ENCODE measurements at regions not wholly inside any gene's neighbourhood (a gene's known extent, or its start where the extent isn't known, plus 50 kb on each side); places are given as distances from the start of the nearest gene placed in this dataset.
"Not testable (repeated sequence)": the region's sequence is repeated elsewhere in the genome, so short reads cannot be mapped to it uniquely, and the experiment has no call there.

DNA sequence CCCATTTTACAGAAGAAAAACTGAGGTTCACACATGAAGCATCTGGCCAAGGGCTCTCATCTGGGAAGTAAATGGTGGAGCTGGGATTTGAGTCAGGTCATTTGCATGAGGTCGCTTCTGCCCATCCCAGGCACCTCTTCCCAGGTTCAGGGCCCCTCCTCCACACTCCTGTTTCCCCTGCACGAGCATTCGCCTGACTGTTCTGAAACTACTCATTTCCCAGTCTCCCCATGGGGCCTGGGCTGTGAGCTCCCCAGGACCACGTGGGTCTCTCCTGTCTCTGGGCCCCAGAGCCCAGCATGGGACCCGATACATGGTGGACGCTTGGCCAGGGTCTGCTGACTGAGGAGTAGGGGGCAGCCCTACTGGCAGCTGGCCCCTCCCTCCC is 360.8 kb downstream of the MATN1 start:
- peaks cover 0 to 3% (median 0%) of the 10 kb centered on the region in 4 donors for H3K27me3 ChIP-seq (ENCODE audit: control insufficient read depth in 4 of 4, insufficient read depth in 4 of 4, low read length in 3 of 4)
- no peak for DNase-seq (ENCODE audit: low spot score)
- 72% methylated on average over 6 of the region's 6 CpGs for WGBS

DNA sequence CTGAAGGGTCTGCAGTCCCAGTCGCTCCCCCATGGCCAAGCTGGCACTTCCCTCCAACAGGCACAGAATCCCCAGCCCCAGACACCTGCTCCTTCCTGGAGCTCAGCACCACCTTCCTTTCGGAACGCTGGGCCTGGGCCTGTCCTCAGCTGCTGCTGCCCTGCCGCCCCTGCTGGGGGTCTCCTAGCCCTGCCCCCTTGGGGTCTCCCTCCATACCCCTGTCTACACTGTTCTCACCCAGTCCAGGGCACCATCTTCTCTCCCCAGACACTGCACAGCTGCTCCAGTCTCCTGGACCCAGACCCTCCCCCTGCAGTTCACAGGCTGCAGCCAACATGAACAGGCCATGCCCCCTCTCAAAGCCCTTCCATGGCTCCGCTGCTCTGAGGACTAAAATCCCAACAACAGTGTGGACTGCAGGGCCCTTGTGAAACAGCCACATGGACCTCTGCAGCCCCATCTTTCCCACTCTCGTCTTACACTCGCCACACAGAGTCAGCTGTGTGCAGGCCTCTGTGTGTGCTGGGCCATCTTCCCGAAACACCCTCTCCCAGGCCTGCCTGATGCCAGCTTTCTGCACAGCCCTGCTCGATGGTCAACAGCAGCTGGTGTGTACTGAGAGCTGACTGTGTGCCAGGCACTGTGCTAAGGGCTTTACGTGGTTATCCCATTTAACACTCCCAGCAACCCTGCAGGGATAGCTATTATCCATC is 361.3 kb downstream of the MATN1 start:
- H3K4me1 ChIP-seq (ENCODE audit: control insufficient read depth in 4 of 4, insufficient read depth in 4 of 4, low read length in 3 of 4); H3K36me3 ChIP-seq (ENCODE audit: control insufficient read depth in 4 of 4, insufficient read depth in 3 of 4, low read depth in 1 of 4, low read length in 3 of 4); H3K9ac ChIP-seq (ENCODE audit: low read depth in 1 of 2, low read length in 2 of 2); H3K4me3 ChIP-seq (ENCODE audit: low read depth in 1 of 3, low read length in 3 of 3); DNase-seq (ENCODE audit: low spot score); H3K27me3 ChIP-seq (ENCODE audit: control insufficient read depth in 4 of 4, insufficient read depth in 4 of 4, low read length in 3 of 4); H3K9me3 ChIP-seq (ENCODE audit: control insufficient read depth in 4 of 4, low read length in 3 of 4); H3K27ac ChIP-seq (ENCODE audit: low read depth in 1 of 2, low read length in 2 of 2): not testable (repeated sequence)
- WGBS: 80% methylated on average over 10 of the region's 10 CpGs

More for the DNA sequence above, 360.8 kb downstream of the MATN1 start:
- Histone ChIP-seq H3K4me3 (ENCODE audit: low read depth in 1 of 3, low read length in 3 of 3) (no peak overlapping the region), H3K4me1 (ENCODE audit: control insufficient read depth in 4 of 4, insufficient read depth in 4 of 4, low read length in 3 of 4) (no peaks in the 10 kb centered on the region), H3K27ac (ENCODE audit: low read depth in 1 of 2, low read length in 2 of 2) (no peak overlapping the region), H3K9ac (ENCODE audit: low read depth in 1 of 2, low read length in 2 of 2) (no peak overlapping the region), H3K36me3 (ENCODE audit: control insufficient read depth in 4 of 4, insufficient read depth in 3 of 4, low read depth in 1 of 4, low read length in 3 of 4) (no peaks in the 10 kb centered on the region), H3K9me3 (ENCODE audit: control insufficient read depth in 4 of 4, low read length in 3 of 4) (no peaks in the 10 kb centered on the region)
- TF ChIP-seq, protein P1, sequence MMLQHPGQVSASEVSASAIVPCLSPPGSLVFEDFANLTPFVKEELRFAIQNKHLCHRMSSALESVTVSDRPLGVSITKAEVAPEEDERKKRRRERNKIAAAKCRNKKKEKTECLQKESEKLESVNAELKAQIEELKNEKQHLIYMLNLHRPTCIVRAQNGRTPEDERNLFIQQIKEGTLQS (IDR thresholded peaks at IDR 0.05): no peak
- TF ChIP-seq SP1 (IDR thresholded peaks at IDR 0.05): no peak
- TF ChIP-seq HNF4G (IDR thresholded peaks at IDR 0.05): no peak
- no peak for TF ChIP-seq FOXA1 (IDR thresholded peaks at IDR 0.05)
- TF ChIP-seq NR2F2 (IDR thresholded peaks at IDR 0.05): no peak
- no peak for TF ChIP-seq GABPA (IDR thresholded peaks at IDR 0.05 in 1 of 2, conservative IDR thresholded peaks at IDR 0.05 in 1 of 2)
- TF ChIP-seq, protein P2, sequence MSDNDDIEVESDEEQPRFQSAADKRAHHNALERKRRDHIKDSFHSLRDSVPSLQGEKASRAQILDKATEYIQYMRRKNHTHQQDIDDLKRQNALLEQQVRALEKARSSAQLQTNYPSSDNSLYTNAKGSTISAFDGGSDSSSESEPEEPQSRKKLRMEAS (IDR thresholded peaks at IDR 0.05): no peak
- TF ChIP-seq RAD21 (IDR thresholded peaks at IDR 0.05): no peak
- no peak for TF ChIP-seq HNF4A (conservative IDR thresholded peaks at IDR 0.05)
- TF ChIP-seq, protein P3, sequence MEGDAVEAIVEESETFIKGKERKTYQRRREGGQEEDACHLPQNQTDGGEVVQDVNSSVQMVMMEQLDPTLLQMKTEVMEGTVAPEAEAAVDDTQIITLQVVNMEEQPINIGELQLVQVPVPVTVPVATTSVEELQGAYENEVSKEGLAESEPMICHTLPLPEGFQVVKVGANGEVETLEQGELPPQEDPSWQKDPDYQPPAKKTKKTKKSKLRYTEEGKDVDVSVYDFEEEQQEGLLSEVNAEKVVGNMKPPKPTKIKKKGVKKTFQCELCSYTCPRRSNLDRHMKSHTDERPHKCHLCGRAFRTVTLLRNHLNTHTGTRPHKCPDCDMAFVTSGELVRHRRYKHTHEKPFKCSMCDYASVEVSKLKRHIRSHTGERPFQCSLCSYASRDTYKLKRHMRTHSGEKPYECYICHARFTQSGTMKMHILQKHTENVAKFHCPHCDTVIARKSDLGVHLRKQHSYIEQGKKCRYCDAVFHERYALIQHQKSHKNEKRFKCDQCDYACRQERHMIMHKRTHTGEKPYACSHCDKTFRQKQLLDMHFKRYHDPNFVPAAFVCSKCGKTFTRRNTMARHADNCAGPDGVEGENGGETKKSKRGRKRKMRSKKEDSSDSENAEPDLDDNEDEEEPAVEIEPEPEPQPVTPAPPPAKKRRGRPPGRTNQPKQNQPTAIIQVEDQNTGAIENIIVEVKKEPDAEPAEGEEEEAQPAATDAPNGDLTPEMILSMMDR (IDR thresholded peaks at IDR 0.05; ENCODE audit: low read depth, low read length, missing input control): no peak
- TF ChIP-seq JUND (IDR thresholded peaks at IDR 0.05): no peak
- TF ChIP-seq, protein P4, sequence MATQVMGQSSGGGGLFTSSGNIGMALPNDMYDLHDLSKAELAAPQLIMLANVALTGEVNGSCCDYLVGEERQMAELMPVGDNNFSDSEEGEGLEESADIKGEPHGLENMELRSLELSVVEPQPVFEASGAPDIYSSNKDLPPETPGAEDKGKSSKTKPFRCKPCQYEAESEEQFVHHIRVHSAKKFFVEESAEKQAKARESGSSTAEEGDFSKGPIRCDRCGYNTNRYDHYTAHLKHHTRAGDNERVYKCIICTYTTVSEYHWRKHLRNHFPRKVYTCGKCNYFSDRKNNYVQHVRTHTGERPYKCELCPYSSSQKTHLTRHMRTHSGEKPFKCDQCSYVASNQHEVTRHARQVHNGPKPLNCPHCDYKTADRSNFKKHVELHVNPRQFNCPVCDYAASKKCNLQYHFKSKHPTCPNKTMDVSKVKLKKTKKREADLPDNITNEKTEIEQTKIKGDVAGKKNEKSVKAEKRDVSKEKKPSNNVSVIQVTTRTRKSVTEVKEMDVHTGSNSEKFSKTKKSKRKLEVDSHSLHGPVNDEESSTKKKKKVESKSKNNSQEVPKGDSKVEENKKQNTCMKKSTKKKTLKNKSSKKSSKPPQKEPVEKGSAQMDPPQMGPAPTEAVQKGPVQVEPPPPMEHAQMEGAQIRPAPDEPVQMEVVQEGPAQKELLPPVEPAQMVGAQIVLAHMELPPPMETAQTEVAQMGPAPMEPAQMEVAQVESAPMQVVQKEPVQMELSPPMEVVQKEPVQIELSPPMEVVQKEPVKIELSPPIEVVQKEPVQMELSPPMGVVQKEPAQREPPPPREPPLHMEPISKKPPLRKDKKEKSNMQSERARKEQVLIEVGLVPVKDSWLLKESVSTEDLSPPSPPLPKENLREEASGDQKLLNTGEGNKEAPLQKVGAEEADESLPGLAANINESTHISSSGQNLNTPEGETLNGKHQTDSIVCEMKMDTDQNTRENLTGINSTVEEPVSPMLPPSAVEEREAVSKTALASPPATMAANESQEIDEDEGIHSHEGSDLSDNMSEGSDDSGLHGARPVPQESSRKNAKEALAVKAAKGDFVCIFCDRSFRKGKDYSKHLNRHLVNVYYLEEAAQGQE (IDR thresholded peaks at IDR 0.05): no peak
- TF ChIP-seq, protein P5, sequence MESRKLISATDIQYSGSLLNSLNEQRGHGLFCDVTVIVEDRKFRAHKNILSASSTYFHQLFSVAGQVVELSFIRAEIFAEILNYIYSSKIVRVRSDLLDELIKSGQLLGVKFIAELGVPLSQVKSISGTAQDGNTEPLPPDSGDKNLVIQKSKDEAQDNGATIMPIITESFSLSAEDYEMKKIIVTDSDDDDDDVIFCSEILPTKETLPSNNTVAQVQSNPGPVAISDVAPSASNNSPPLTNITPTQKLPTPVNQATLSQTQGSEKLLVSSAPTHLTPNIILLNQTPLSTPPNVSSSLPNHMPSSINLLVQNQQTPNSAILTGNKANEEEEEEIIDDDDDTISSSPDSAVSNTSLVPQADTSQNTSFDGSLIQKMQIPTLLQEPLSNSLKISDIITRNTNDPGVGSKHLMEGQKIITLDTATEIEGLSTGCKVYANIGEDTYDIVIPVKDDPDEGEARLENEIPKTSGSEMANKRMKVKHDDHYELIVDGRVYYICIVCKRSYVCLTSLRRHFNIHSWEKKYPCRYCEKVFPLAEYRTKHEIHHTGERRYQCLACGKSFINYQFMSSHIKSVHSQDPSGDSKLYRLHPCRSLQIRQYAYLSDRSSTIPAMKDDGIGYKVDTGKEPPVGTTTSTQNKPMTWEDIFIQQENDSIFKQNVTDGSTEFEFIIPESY (IDR thresholded peaks at IDR 0.05): no peak
- no peak for TF ChIP-seq RXRA (IDR thresholded peaks at IDR 0.05)
- no peak for TF ChIP-seq EGR1 (IDR thresholded peaks at IDR 0.05; ENCODE audit: low read depth in 2 of 2)
- no peak for TF ChIP-seq FOXA2 (IDR thresholded peaks at IDR 0.05)
- TF ChIP-seq YY1 (IDR thresholded peaks at IDR 0.05): no peak
- no peak for TF ChIP-seq TAF1 (conservative IDR thresholded peaks at IDR 0.05)
